ENCODE measurements at regions not wholly inside any gene's neighbourhood (a gene's known extent, or its start where the extent isn't known, plus 50 kb on each side); places are given as distances from the start of the nearest gene placed in this dataset.

DNA sequence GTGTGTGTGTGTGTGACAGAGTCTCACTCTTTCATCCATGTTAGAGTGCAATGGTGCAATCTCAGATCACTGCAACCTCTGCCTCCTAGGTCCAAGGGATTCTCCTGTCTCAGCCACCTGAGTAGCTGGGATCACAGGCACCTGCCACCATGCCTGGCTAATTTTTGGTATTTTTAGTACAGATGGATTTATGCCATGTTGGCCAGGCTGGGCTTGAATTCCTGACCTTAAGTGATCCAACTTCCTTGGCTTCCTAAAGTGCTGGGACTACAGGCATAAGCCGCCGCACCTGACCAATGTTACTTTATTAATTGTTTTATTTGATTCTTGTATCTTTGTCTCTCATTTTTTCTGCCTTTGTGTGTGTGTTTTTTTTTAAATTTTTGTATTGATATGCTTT lies 89.6 kb downstream of the ZNF486 start:
- Histone ChIP-seq H3K23ac (ENCODE audit: low read length in 2 of 2) (no peak overlapping the region), H3K4me2 (ENCODE audit: low read length, poor library complexity, severe bottlenecking) (no peak overlapping the region), H3K14ac (ENCODE audit: low read length in 2 of 2) (no peak overlapping the region), H2BK15ac (ENCODE audit: low read depth, poor library complexity, severe bottlenecking) (no peak overlapping the region), H2AFZ (ENCODE audit: low read depth, low read length) (no peak overlapping the region), H3K9ac (ENCODE audit: low read length) (no peak overlapping the region), H4K91ac (ENCODE audit: low read length) (no peak overlapping the region), H3K27ac (ENCODE audit: low read length, poor library complexity, severe bottlenecking) (no peak overlapping the region), H3K27me3 (ENCODE audit: control insufficient read depth in 1 of 2, insufficient read depth in 1 of 2, low read length in 2 of 2) (no peaks in the 10 kb centered on the region), H3K79me1 (replicated peaks; ENCODE audit: low read length, poor library complexity, severe bottlenecking) (no peaks in the 10 kb centered on the region), H2AK5ac (ENCODE audit: low read length, severe bottlenecking) (no peak overlapping the region), H2BK120ac (ENCODE audit: low read depth, low read length) (no peak overlapping the region), H3K4me1 (ENCODE audit: control insufficient read depth, insufficient read depth, low read depth, low read length) (no peaks in the 10 kb centered on the region), H3K4ac (ENCODE audit: low read depth in 1 of 2, low read length in 2 of 2) (no peak overlapping the region), H2BK12ac (ENCODE audit: low read length in 2 of 2) (no peak overlapping the region), H3K18ac (ENCODE audit: low read depth in 1 of 2, low read length in 2 of 2) (no peak overlapping the region), H3K9me3 (ENCODE audit: control insufficient read depth, low read length) (peaks cover 38% of the 10 kb centered on the region), H2BK5ac (ENCODE audit: low read depth, low read length, poor library complexity, severe bottlenecking) (no peak overlapping the region), H3K4me3 (ENCODE audit: insufficient read depth in 1 of 2, low read depth in 1 of 2, low read length in 2 of 2) (no peak overlapping the region), H4K8ac (ENCODE audit: low read length) (no peak overlapping the region), H3K36me3 (ENCODE audit: control insufficient read depth in 1 of 2, insufficient read depth in 2 of 2, low read depth in 1 of 2, low read length in 2 of 2) (no peaks in the 10 kb centered on the region)
- WGBS, result no CpG with 5 or more reads among the region's 2 CpGs
- DNase-seq, result no peak

DNA sequence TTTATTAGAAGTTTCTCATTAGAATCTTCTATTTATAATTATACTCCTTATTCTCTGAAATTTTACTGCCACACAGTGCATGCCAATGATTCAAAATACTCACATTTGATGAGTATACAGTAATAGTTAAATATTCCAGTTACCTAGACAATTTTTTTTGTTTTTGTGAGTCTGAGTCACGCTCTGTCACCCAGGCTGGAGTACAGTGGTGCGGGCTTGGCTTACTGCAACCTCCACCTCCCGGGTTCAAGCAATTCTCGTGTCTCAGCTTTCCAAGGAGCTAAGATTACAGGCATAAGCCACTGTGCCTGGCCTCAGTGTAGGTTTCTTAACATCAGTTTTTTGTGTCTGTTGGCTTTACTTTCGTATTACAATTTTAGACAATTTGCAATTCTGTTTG lies 87.1 kb downstream of the ZNF486 start:
- H3K4me3 ChIP-seq (ENCODE audit: insufficient read depth in 1 of 2, low read depth in 1 of 2, low read length in 2 of 2), result no peak overlapping the region
- H2AK5ac ChIP-seq (ENCODE audit: low read length, severe bottlenecking), result no peak overlapping the region
- H3K27me3 ChIP-seq (ENCODE audit: control insufficient read depth in 1 of 2, insufficient read depth in 1 of 2, low read length in 2 of 2), result no peaks in the 10 kb centered on the region
- H3K9me3 ChIP-seq (ENCODE audit: control insufficient read depth, low read length), result peaks cover 29% of the 10 kb centered on the region
- no peaks in the 10 kb centered on the region for H3K79me1 ChIP-seq (replicated peaks; ENCODE audit: low read length, poor library complexity, severe bottlenecking)
- H2BK5ac ChIP-seq (ENCODE audit: low read depth, low read length, poor library complexity, severe bottlenecking), result no peak overlapping the region
- no peak overlapping the region for H2BK15ac ChIP-seq (ENCODE audit: low read depth, poor library complexity, severe bottlenecking)
- no peak overlapping the region for H3K4me2 ChIP-seq (ENCODE audit: low read length, poor library complexity, severe bottlenecking)
- H3K36me3 ChIP-seq (ENCODE audit: control insufficient read depth in 1 of 2, insufficient read depth in 2 of 2, low read depth in 1 of 2, low read length in 2 of 2), result no peaks in the 10 kb centered on the region
- no peak overlapping the region for H2BK12ac ChIP-seq (ENCODE audit: low read length in 2 of 2)
- no peak overlapping the region for H3K27ac ChIP-seq (ENCODE audit: low read length, poor library complexity, severe bottlenecking)
- H3K14ac ChIP-seq (ENCODE audit: low read length in 2 of 2), result no peak overlapping the region
- H3K4ac ChIP-seq (ENCODE audit: low read depth in 1 of 2, low read length in 2 of 2), result no peak overlapping the region
- H3K9ac ChIP-seq (ENCODE audit: low read length), result no peak overlapping the region
- no peak overlapping the region for H3K23ac ChIP-seq (ENCODE audit: low read length in 2 of 2)
- H3K4me1 ChIP-seq (ENCODE audit: control insufficient read depth, insufficient read depth, low read depth, low read length), result no peaks in the 10 kb centered on the region
- H2BK120ac ChIP-seq (ENCODE audit: low read depth, low read length), result no peak overlapping the region
- no peak overlapping the region for H4K8ac ChIP-seq (ENCODE audit: low read length)
- no peak for DNase-seq
- no peak overlapping the region for H2AFZ ChIP-seq (ENCODE audit: low read depth, low read length)
- H3K18ac ChIP-seq (ENCODE audit: low read depth in 1 of 2, low read length in 2 of 2), result no peak overlapping the region
- H4K91ac ChIP-seq (ENCODE audit: low read length), result no peak overlapping the region
- 84% methylated on average over 5 of the region's 5 CpGs for WGBS

DNA sequence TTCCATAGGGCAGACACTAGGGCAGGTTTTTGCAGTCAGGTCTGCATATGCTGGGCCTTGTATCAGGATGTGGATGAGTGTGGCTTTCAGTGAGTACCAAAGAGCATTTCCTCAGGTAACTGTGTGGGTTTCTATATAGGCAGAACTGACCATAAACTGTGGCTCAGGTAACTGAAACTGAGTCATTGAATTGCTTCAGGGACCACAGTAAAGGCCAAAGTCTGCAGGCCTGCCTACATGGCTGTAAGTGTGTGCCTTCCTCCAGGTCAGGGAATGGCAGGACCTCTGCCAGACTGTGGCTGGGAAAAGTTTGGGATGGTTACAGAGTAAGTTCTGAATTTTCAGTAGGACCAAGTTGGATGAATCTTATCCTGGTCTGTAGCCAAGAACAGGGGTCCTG lies 85.6 kb downstream of the ZNF486 start:
- no peaks in the 10 kb centered on the region for H3K27me3 ChIP-seq (ENCODE audit: control insufficient read depth in 1 of 2, insufficient read depth in 1 of 2, low read length in 2 of 2)
- no peak overlapping the region for H3K18ac ChIP-seq (ENCODE audit: low read depth in 1 of 2, low read length in 2 of 2)
- peaks cover 25% of the 10 kb centered on the region for H3K9me3 ChIP-seq (ENCODE audit: control insufficient read depth, low read length)
- no peak overlapping the region for H4K91ac ChIP-seq (ENCODE audit: low read length)
- H3K4ac ChIP-seq (ENCODE audit: low read depth in 1 of 2, low read length in 2 of 2), result no peak overlapping the region
- no peak for DNase-seq
- no peak overlapping the region for H3K4me2 ChIP-seq (ENCODE audit: low read length, poor library complexity, severe bottlenecking)
- H2AFZ ChIP-seq (ENCODE audit: low read depth, low read length), result no peak overlapping the region
- no peaks in the 10 kb centered on the region for H3K4me1 ChIP-seq (ENCODE audit: control insufficient read depth, insufficient read depth, low read depth, low read length)
- no peak overlapping the region for H2AK5ac ChIP-seq (ENCODE audit: low read length, severe bottlenecking)
- H3K4me3 ChIP-seq (ENCODE audit: insufficient read depth in 1 of 2, low read depth in 1 of 2, low read length in 2 of 2), result no peak overlapping the region
- no peak overlapping the region for H3K23ac ChIP-seq (ENCODE audit: low read length in 2 of 2)
- H3K79me1 ChIP-seq (replicated peaks; ENCODE audit: low read length, poor library complexity, severe bottlenecking), result no peaks in the 10 kb centered on the region
- H2BK5ac ChIP-seq (ENCODE audit: low read depth, low read length, poor library complexity, severe bottlenecking), result no peak overlapping the region
- no peaks in the 10 kb centered on the region for H3K36me3 ChIP-seq (ENCODE audit: control insufficient read depth in 1 of 2, insufficient read depth in 2 of 2, low read depth in 1 of 2, low read length in 2 of 2)
- H2BK12ac ChIP-seq (ENCODE audit: low read length in 2 of 2), result no peak overlapping the region
- H3K14ac ChIP-seq (ENCODE audit: low read length in 2 of 2), result no peak overlapping the region
- H4K8ac ChIP-seq (ENCODE audit: low read length), result no peak overlapping the region
- no peak overlapping the region for H2BK120ac ChIP-seq (ENCODE audit: low read depth, low read length)
- no peak overlapping the region for H3K9ac ChIP-seq (ENCODE audit: low read length)
- no peak overlapping the region for H2BK15ac ChIP-seq (ENCODE audit: low read depth, poor library complexity, severe bottlenecking)
- no peak overlapping the region for H3K27ac ChIP-seq (ENCODE audit: low read length, poor library complexity, severe bottlenecking)

DNA sequence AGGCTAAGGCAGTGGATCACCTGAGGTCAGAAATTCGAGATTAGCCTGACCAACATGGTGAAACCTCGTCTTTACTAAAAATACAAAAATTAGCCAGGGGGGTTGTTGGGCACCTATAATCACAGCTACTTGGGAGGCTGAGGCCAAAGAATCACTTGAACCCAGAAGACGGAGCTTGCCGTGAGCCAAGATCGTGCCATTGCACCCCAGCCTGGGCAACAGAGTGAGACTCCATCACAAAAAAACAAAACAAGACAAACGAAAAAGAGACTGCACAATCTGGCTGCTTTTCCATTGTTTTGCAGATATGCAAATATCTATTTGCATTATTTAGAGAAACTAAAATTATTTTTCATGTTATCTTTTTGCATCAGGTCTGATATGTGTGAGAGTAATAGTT lies 83.6 kb downstream of the ZNF486 start:
- no peak overlapping the region for H3K9ac ChIP-seq (ENCODE audit: low read length)
- no peak overlapping the region for H3K27ac ChIP-seq (ENCODE audit: low read length, poor library complexity, severe bottlenecking)
- H3K79me1 ChIP-seq (replicated peaks; ENCODE audit: low read length, poor library complexity, severe bottlenecking), result no peaks in the 10 kb centered on the region
- H3K14ac ChIP-seq (ENCODE audit: low read length in 2 of 2), result no peak overlapping the region
- H3K4me1 ChIP-seq (ENCODE audit: control insufficient read depth, insufficient read depth, low read depth, low read length), result no peaks in the 10 kb centered on the region
- no peak overlapping the region for H4K8ac ChIP-seq (ENCODE audit: low read length)
- peaks cover 23% of the 10 kb centered on the region for H3K9me3 ChIP-seq (ENCODE audit: control insufficient read depth, low read length)
- 79% methylated on average over 5 of the region's 6 CpGs for WGBS
- H2BK5ac ChIP-seq (ENCODE audit: low read depth, low read length, poor library complexity, severe bottlenecking), result no peak overlapping the region
- no peak overlapping the region for H2BK120ac ChIP-seq (ENCODE audit: low read depth, low read length)
- H2BK12ac ChIP-seq (ENCODE audit: low read length in 2 of 2), result no peak overlapping the region
- no peak overlapping the region for H3K23ac ChIP-seq (ENCODE audit: low read length in 2 of 2)
- DNase-seq, result no peak
- no peak overlapping the region for H3K4ac ChIP-seq (ENCODE audit: low read depth in 1 of 2, low read length in 2 of 2)
- no peak overlapping the region for H2BK15ac ChIP-seq (ENCODE audit: low read depth, poor library complexity, severe bottlenecking)
- no peaks in the 10 kb centered on the region for H3K36me3 ChIP-seq (ENCODE audit: control insufficient read depth in 1 of 2, insufficient read depth in 2 of 2, low read depth in 1 of 2, low read length in 2 of 2)
- H3K18ac ChIP-seq (ENCODE audit: low read depth in 1 of 2, low read length in 2 of 2), result no peak overlapping the region
- no peak overlapping the region for H2AK5ac ChIP-seq (ENCODE audit: low read length, severe bottlenecking)
- H2AFZ ChIP-seq (ENCODE audit: low read depth, low read length), result no peak overlapping the region
- no peak overlapping the region for H4K91ac ChIP-seq (ENCODE audit: low read length)
- H3K27me3 ChIP-seq (ENCODE audit: control insufficient read depth in 1 of 2, insufficient read depth in 1 of 2, low read length in 2 of 2), result no peaks in the 10 kb centered on the region
- no peak overlapping the region for H3K4me3 ChIP-seq (ENCODE audit: insufficient read depth in 1 of 2, low read depth in 1 of 2, low read length in 2 of 2)
- no peak overlapping the region for H3K4me2 ChIP-seq (ENCODE audit: low read length, poor library complexity, severe bottlenecking)
